ENCODE measurements at regions not wholly inside any gene's neighbourhood (a gene's known extent, or its start where the extent isn't known, plus 50 kb on each side); places are given as distances from the start of the nearest gene placed in this dataset.

DNA sequence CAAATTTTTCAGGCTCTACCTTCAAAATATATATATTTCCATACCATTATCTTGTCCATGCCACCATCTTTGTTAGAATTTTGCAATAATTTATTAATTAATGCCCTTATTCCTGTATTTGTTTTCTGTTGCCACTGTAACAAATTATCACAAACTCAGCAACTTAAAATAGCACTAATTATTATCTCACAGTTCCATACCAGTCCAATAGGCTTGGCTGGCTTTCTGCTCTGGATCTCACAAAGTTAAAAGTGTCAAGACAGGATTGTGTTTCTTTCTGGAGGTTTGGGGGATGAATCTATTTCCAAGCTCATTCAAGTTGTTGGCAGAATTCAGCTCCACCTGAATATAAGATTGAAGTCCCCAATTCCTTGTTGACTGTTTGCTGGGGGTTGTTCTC is 58.6 kb upstream of the SLC38A4 start:
- CTCF ChIA-PET: no interaction called here
- Histone ChIP-seq H3K9me3 (no peaks in the 10 kb centered on the region), H3K27me3 (replicated peaks; ENCODE audit: control insufficient read depth, insufficient read depth, low read length) (no peaks in the 10 kb centered on the region), H3K4me1 (no peaks in the 10 kb centered on the region), H3K36me3 (ENCODE audit: control insufficient read depth, insufficient read depth, low read length) (no peaks in the 10 kb centered on the region), H3K4me3 (ENCODE audit: low read depth, low read length) (no peak overlapping the region)
- peaks cover 7% of the 10 kb centered on the region for H3K27me3 Mint-ChIP-seq (ENCODE audit: insufficient read depth, unreplicated experiment)
- H3K4me1 Mint-ChIP-seq (ENCODE audit: low read depth, unreplicated experiment): no peaks in the 10 kb centered on the region
- no peak for DNase-seq
- intact Hi-C loops (cut with micrococcal nuclease; ENCODE audit: unreplicated experiment): no loop called here
- POLR2A ChIA-PET: no interaction called here
- no peak overlapping the region for H3K27ac Mint-ChIP-seq (ENCODE audit: unreplicated experiment)
- no peak overlapping the region for H3K4me3 Mint-ChIP-seq (ENCODE audit: unreplicated experiment)
- H3K9me3 Mint-ChIP-seq (ENCODE audit: unreplicated experiment): peaks cover 3% of the 10 kb centered on the region
- no TSS peak for BruUV-seq (replicated peaks)
- TF ChIP-seq, protein P1, sequence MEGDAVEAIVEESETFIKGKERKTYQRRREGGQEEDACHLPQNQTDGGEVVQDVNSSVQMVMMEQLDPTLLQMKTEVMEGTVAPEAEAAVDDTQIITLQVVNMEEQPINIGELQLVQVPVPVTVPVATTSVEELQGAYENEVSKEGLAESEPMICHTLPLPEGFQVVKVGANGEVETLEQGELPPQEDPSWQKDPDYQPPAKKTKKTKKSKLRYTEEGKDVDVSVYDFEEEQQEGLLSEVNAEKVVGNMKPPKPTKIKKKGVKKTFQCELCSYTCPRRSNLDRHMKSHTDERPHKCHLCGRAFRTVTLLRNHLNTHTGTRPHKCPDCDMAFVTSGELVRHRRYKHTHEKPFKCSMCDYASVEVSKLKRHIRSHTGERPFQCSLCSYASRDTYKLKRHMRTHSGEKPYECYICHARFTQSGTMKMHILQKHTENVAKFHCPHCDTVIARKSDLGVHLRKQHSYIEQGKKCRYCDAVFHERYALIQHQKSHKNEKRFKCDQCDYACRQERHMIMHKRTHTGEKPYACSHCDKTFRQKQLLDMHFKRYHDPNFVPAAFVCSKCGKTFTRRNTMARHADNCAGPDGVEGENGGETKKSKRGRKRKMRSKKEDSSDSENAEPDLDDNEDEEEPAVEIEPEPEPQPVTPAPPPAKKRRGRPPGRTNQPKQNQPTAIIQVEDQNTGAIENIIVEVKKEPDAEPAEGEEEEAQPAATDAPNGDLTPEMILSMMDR (IDR thresholded peaks at IDR 0.05; ENCODE audit: insufficient read depth in 1 of 2, low read depth in 1 of 2, low read length in 1 of 2, severe bottlenecking in 1 of 2, unreplicated experiment in 1 of 2): no peak
- H3K36me3 Mint-ChIP-seq (ENCODE audit: insufficient read depth, unreplicated experiment): no peaks in the 10 kb centered on the region

DNA sequence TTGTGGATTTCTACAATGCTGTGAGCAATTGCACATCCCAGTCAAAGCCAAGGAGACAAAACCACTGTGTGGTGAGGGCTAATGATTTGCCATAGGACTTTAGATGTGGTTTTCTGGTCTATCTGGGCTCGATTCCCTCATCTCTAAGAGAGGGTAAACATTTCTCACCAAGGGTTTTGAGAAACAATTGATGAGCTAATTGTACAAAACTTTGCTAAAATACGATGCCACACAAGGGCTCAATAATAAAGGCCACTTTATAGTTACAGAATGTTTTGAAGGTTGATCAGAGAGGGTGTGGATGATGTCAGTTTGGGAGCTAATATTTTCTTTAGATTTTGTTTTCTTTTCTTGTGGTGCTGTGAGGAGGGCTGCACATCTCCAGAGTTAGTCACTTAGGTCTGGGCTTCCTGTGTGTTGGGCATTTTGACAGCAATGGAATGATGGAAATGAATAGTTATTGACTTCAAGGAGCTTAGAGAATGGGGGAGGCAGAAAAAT is 60.8 kb upstream of the SLC38A4 start:
- no peaks in the 10 kb centered on the region for H3K36me3 Mint-ChIP-seq (ENCODE audit: insufficient read depth, unreplicated experiment)
- ChIA-PET CTCF (no interaction called here), POLR2A (no interaction called here)
- no peak for DNase-seq
- intact Hi-C loops (cut with micrococcal nuclease; ENCODE audit: unreplicated experiment): no loop called here
- Histone ChIP-seq H3K36me3 (ENCODE audit: control insufficient read depth, insufficient read depth, low read length) (no peaks in the 10 kb centered on the region), H3K9me3 (no peaks in the 10 kb centered on the region), H3K27me3 (replicated peaks; ENCODE audit: control insufficient read depth, insufficient read depth, low read length) (no peaks in the 10 kb centered on the region), H3K4me1 (no peaks in the 10 kb centered on the region), H3K4me3 (ENCODE audit: low read depth, low read length) (no peak overlapping the region)
- no TSS peak for BruUV-seq (replicated peaks)
- no peak overlapping the region for H3K4me3 Mint-ChIP-seq (ENCODE audit: unreplicated experiment)
- no peaks in the 10 kb centered on the region for H3K4me1 Mint-ChIP-seq (ENCODE audit: low read depth, unreplicated experiment)
- H3K27me3 Mint-ChIP-seq (ENCODE audit: insufficient read depth, unreplicated experiment): peaks cover 7% of the 10 kb centered on the region
- TF ChIP-seq, protein P1 (IDR thresholded peaks at IDR 0.05; ENCODE audit: insufficient read depth in 1 of 2, low read depth in 1 of 2, low read length in 1 of 2, severe bottlenecking in 1 of 2, unreplicated experiment in 1 of 2): no peak
- H3K9me3 Mint-ChIP-seq (ENCODE audit: unreplicated experiment): peaks cover 9% of the 10 kb centered on the region
- H3K27ac Mint-ChIP-seq (ENCODE audit: unreplicated experiment): no peak overlapping the region

DNA sequence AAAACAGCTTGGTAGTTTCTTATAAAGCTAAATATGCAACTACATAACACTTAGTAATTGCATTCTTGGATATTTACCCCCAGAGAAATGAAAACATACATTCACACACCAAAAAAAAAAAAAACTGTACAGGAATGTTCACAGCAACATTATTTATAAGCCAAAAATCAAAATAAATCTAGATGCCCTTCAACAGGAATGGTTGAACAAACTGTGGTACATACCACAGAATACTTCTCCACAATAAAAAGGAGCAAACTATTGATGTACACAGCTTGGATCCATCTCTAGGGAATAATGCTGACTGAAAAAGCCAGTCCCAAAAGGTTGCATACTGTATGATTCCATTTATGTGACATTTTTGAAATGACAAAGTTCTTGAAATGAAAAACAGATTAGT is 62.1 kb upstream of the SLC38A4 start:
- Mint-ChIP-seq H3K4me3 (ENCODE audit: unreplicated experiment) (no peak overlapping the region), H3K27me3 (ENCODE audit: insufficient read depth, unreplicated experiment) (peaks cover 3% of the 10 kb centered on the region), H3K27ac (ENCODE audit: unreplicated experiment) (no peak overlapping the region), H3K36me3 (ENCODE audit: insufficient read depth, unreplicated experiment) (no peaks in the 10 kb centered on the region), H3K9me3 (ENCODE audit: unreplicated experiment) (peaks cover 9% of the 10 kb centered on the region), H3K4me1 (ENCODE audit: low read depth, unreplicated experiment) (no peaks in the 10 kb centered on the region)
- POLR2A ChIA-PET: no interaction called here
- CTCF ChIA-PET: no interaction called here
- Histone ChIP-seq H3K4me1 (no peaks in the 10 kb centered on the region), H3K9me3 (no peaks in the 10 kb centered on the region), H3K27me3 (replicated peaks; ENCODE audit: control insufficient read depth, insufficient read depth, low read length) (no peaks in the 10 kb centered on the region), H3K4me3 (ENCODE audit: low read depth, low read length) (no peak overlapping the region), H3K36me3 (ENCODE audit: control insufficient read depth, insufficient read depth, low read length) (no peaks in the 10 kb centered on the region)
- TF ChIP-seq, protein P1 (IDR thresholded peaks at IDR 0.05; ENCODE audit: insufficient read depth in 1 of 2, low read depth in 1 of 2, low read length in 1 of 2, severe bottlenecking in 1 of 2, unreplicated experiment in 1 of 2): no peak
- BruUV-seq (replicated peaks): no TSS peak
- intact Hi-C loops (cut with micrococcal nuclease; ENCODE audit: unreplicated experiment): no loop called here
- DNase-seq: no peak

All from Caco-2 (cell line).